ENCODE measurements at regions not wholly inside any gene's neighbourhood (a gene's known extent, or its start where the extent isn't known, plus 50 kb on each side); places are given as distances from the start of the nearest gene placed in this dataset.

- no peak for TF ChIP-seq CEBPZ (IDR thresholded peaks at IDR 0.05; ENCODE audit: low read depth, low read length)
- TF ChIP-seq BRCA1 (IDR thresholded peaks at IDR 0.05; ENCODE audit: low read depth, low read length) = no peak
- no peak for TF ChIP-seq BHLHE40 (IDR thresholded peaks at IDR 0.05; ENCODE audit: borderline replicate concordance in 1 of 2, low read depth in 2 of 2, low read length in 1 of 2)
- TF ChIP-seq TCF7 (IDR thresholded peaks at IDR 0.05; ENCODE audit: borderline replicate concordance) = no peak
- TF ChIP-seq SMAD1 (IDR thresholded peaks at IDR 0.05; ENCODE audit: low read depth, partially characterized antibody) = no peak
- TF ChIP-seq RFX5 (IDR thresholded peaks at IDR 0.05; ENCODE audit: low read depth, low read length) = no peak
- TF ChIP-seq CHD2 (IDR thresholded peaks at IDR 0.05; ENCODE audit: borderline replicate concordance, low read depth, low read length) = no peak
Measured at GRCh38 chr17:11138023-11138422, 103.0 kb upstream of the SHISA6 start (continued).

- Histone ChIP-seq H3K9me3 (replicated peaks; ENCODE audit: control insufficient read depth, insufficient read depth, low read length) (no peaks in the 10 kb centered on the region), H3K9ac (ENCODE audit: control insufficient read depth, insufficient read depth, low read length) (no peak overlapping the region), H3K4me3 (no peak overlapping the region), H3K4me2 (ENCODE audit: control insufficient read depth, insufficient read depth) (no peak overlapping the region), H3K27ac (ENCODE audit: control insufficient read depth, insufficient read depth) (no peak overlapping the region), H3K36me3 (ENCODE audit: control insufficient read depth in 2 of 2, insufficient read depth in 2 of 2, low read length in 1 of 2) (no peaks in the 10 kb centered on the region), H3K27me3 (replicated peaks in 1 of 2; ENCODE audit: control insufficient read depth in 2 of 2, insufficient read depth in 2 of 2, low read length in 1 of 2) (no peaks in the 10 kb centered on the region), H2AFZ (ENCODE audit: control insufficient read depth, low read depth, low read length) (no peak overlapping the region), H3K4me1 (ENCODE audit: control insufficient read depth, insufficient read depth, low read length) (no peaks in the 10 kb centered on the region), H4K20me1 (ENCODE audit: control insufficient read depth, insufficient read depth) (no peaks in the 10 kb centered on the region), H3K79me2 (ENCODE audit: control insufficient read depth, insufficient read depth, low read length) (no peaks in the 10 kb centered on the region)
- ChIA-PET POLR2A (no interaction called here), RAD21 (ENCODE audit: unreplicated experiment) (interaction anchor here (0.6 kb wide), 1 partner anchor 263 kb away, joined by 4 read pairs; no protein-coding TSS in a partner anchor), CTCF (no interaction called here), SMC1A (ENCODE audit: uncharacterized antibody, unreplicated experiment) (no interaction called here)
- ATAC-seq = no peak
- FAIRE-seq = no peak
- BruUV-seq (replicated peaks) = no TSS peak
- in situ Hi-C loops (cut with MboI) = loop anchor here (25.0 kb wide), 2 partner anchors 199 to 499 kb away; no protein-coding TSS in a partner anchor
- no peak for DNase-seq (ENCODE audit: low read depth, low spot score)
- TF ChIP-seq TCF3 (IDR thresholded peaks at IDR 0.05; ENCODE audit: borderline replicate concordance, insufficient read depth, low read depth, low read length) = no peak
- no peak for TF ChIP-seq GABPA (IDR thresholded peaks at IDR 0.05; ENCODE audit: low read depth)
- no peak for TF ChIP-seq IKZF2 (IDR thresholded peaks at IDR 0.05)
- no peak for TF ChIP-seq CREM (IDR thresholded peaks at IDR 0.05; ENCODE audit: low read depth)
- TF ChIP-seq ZNF217 (IDR thresholded peaks at IDR 0.05) = no peak
- no peak for TF ChIP-seq ESRRA (IDR thresholded peaks at IDR 0.05; ENCODE audit: low read length)
- TF ChIP-seq YY1 (IDR thresholded peaks at IDR 0.05; ENCODE audit: low read depth, low read length) = no peak
- TF ChIP-seq WRNIP1 (IDR thresholded peaks at IDR 0.05; ENCODE audit: borderline replicate concordance, low read depth, low read length) = no peak
- TF ChIP-seq YBX1 (IDR thresholded peaks at IDR 0.05) = no peak
- no peak for TF ChIP-seq ZBTB40 (IDR thresholded peaks at IDR 0.05; ENCODE audit: borderline replicate concordance)
- no peak for TF ChIP-seq STAT3 (IDR thresholded peaks at IDR 0.05; ENCODE audit: low read depth, low read length)
- TF ChIP-seq ZZZ3 (IDR thresholded peaks at IDR 0.05; ENCODE audit: control insufficient read depth, insufficient read length, low read depth) = no peak
- WGBS (ENCODE audit: insufficient coverage, insufficient replicate concordance, low lambda C conversion rate, missing lambda C conversion rate) = 0% methylated on average over 1 of the region's 1 CpG
- intact Hi-C loops (cut with micrococcal nuclease; ENCODE audit: unreplicated experiment) = no loop called here
Measured at GRCh38 chr17:11135819-11136218, 105.2 kb upstream of the SHISA6 start.
